Fibroblast of lung (primary cell): ENCODE measurements at regions not wholly inside any gene's neighbourhood (a gene's known extent, or its start where the extent isn't known, plus 50 kb on each side); places are given as distances from the start of the nearest gene placed in this dataset.

Source experiments
- DNase-seq, 2 donors: peaks; one replicate each; pipeline versions ENCODE4 v3.0.0 to v3.0.0-alpha.2; 2010; ENCODE audit warnings: low read depth in 2 of 2
- H2AFZ ChIP-seq: 2 replicates; pipeline ENCODE4 v1.5.1; 2012; ENCODE audit warnings: low read length, control low read depth, inconsistent platforms
- H3K27ac ChIP-seq: 2 replicates; pipeline ENCODE4 v1.5.1; 2011; ENCODE audit warnings: low read length, control low read depth; ENCODE audit not compliant: insufficient read depth
- H3K27me3 ChIP-seq: 2 replicates; pipeline ENCODE4 v1.5.1; 2011; ENCODE audit warnings: mild to moderate bottlenecking, low read length; ENCODE audit not compliant: control insufficient read depth, insufficient read depth
- H3K36me3 ChIP-seq: 2 replicates; pipeline ENCODE4 v1.5.1; 2011; ENCODE audit warnings: low read length; ENCODE audit not compliant: control insufficient read depth, insufficient read depth
- H3K4me1 ChIP-seq: 2 replicates; pipeline ENCODE4 v1.5.1; 2011; ENCODE audit warnings: low read length; ENCODE audit not compliant: control insufficient read depth, insufficient read depth; ENCODE audit errors: extremely low read depth
- H3K4me2 ChIP-seq: 2 replicates; pipeline ENCODE4 v1.5.1; 2011; ENCODE audit warnings: low read length, control low read depth; ENCODE audit not compliant: insufficient read depth; ENCODE audit errors: extremely low read depth
- H3K4me3 ChIP-seq, 4 experiments: fragments of 200-600 bp in 1 of 4; sonication (generic) in 1 of 4; replicated peaks in 1 of 4; 2 replicates each; pipeline ENCODE4 v1.5.1; 2011 to 2016; ENCODE audit warnings: low read length in 4 of 4, low read depth in 3 of 4, mild to moderate bottlenecking in 3 of 4, control low read depth in 2 of 4, inconsistent platforms in 1 of 4, mixed read lengths in 1 of 4; ENCODE audit not compliant: insufficient read depth in 1 of 4; ENCODE audit errors: control extremely low read depth in 1 of 4
- H3K79me2 ChIP-seq: 2 replicates; pipeline ENCODE4 v1.5.1; 2012; ENCODE audit warnings: mild to moderate bottlenecking, low read length, inconsistent platforms; ENCODE audit not compliant: control insufficient read depth, insufficient read depth
- H3K9ac ChIP-seq: 2 replicates; pipeline ENCODE4 v1.5.1; 2011; ENCODE audit warnings: mild to moderate bottlenecking, low read length, control low read depth; ENCODE audit not compliant: insufficient read depth
- H3K9me3 ChIP-seq: 2 replicates; pipeline ENCODE4 v1.5.1; 2012; ENCODE audit warnings: low read depth, low read length; ENCODE audit not compliant: control insufficient read depth, insufficient read depth
- H4K20me1 ChIP-seq: 2 replicates; pipeline ENCODE4 v1.5.1; 2011; ENCODE audit warnings: low read length; ENCODE audit not compliant: control insufficient read depth, insufficient read depth; ENCODE audit errors: extremely low read depth
- EZH2 ChIP-seq: IDR thresholded peaks from 2 replicates; pipeline ENCODE4 v1.5.1; 2012; ENCODE audit warnings: low read length, control low read depth, mild to moderate bottlenecking; ENCODE audit errors: missing control alignments
- TF ChIP-seq, protein P1 (sequence below), 2 donors: IDR thresholded peaks in 1 of 2; conservative IDR thresholded peaks in 1 of 2; 1 replicate in 1 of 2; 2 replicates in 1 of 2; pipeline ENCODE4 v1.5.1; 2011 to 2012; ENCODE audit warnings: low read length in 2 of 2, control low read depth in 1 of 2, inconsistent platforms in 1 of 2, low read depth in 1 of 2, mild to moderate bottlenecking in 1 of 2

DNA sequence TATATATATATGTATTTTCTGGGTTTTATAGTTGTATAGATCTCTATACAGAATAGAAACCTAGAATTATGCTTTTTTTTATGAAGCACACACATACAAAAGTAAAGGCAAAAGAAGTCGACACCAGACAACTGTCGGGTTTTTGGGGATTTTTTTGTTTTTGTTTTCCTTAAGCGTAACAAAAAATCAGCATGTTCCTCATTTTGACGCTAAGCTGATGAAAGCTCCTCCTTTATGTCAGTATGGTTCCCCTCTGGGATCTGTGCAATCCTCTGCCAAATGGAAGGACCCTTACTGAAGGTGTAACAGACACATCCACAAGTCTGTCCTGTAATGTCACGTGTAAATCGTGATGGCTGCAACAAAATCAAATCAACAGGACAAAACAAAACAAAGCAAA lies 226.2 kb downstream of the RHOU start:
- H4K20me1 ChIP-seq, result no peaks in the 10 kb centered on the region
- no peak overlapping the region for H3K4me2 ChIP-seq
- no peaks in the 10 kb centered on the region for H3K36me3 ChIP-seq
- H3K9ac ChIP-seq, result no peak overlapping the region
- no peak for DNase-seq
- no peaks in the 10 kb centered on the region for H3K27me3 ChIP-seq
- no peaks in the 10 kb centered on the region for H3K79me2 ChIP-seq
- H3K27ac ChIP-seq, result no peak overlapping the region
- TF ChIP-seq EZH2, result no peak
- TF ChIP-seq, protein P1, sequence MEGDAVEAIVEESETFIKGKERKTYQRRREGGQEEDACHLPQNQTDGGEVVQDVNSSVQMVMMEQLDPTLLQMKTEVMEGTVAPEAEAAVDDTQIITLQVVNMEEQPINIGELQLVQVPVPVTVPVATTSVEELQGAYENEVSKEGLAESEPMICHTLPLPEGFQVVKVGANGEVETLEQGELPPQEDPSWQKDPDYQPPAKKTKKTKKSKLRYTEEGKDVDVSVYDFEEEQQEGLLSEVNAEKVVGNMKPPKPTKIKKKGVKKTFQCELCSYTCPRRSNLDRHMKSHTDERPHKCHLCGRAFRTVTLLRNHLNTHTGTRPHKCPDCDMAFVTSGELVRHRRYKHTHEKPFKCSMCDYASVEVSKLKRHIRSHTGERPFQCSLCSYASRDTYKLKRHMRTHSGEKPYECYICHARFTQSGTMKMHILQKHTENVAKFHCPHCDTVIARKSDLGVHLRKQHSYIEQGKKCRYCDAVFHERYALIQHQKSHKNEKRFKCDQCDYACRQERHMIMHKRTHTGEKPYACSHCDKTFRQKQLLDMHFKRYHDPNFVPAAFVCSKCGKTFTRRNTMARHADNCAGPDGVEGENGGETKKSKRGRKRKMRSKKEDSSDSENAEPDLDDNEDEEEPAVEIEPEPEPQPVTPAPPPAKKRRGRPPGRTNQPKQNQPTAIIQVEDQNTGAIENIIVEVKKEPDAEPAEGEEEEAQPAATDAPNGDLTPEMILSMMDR (conservative IDR thresholded peaks at IDR 0.05 in 1 of 2, IDR thresholded peaks at IDR 0.05 in 1 of 2; ENCODE audit: low read depth in 1 of 2, low read length in 2 of 2), result no peak
- peaks cover 8% of the 10 kb centered on the region for H3K4me1 ChIP-seq
- H3K4me3 ChIP-seq, result no peak overlapping the region
- no peaks in the 10 kb centered on the region for H3K9me3 ChIP-seq
- no peak overlapping the region for H2AFZ ChIP-seq

DNA sequence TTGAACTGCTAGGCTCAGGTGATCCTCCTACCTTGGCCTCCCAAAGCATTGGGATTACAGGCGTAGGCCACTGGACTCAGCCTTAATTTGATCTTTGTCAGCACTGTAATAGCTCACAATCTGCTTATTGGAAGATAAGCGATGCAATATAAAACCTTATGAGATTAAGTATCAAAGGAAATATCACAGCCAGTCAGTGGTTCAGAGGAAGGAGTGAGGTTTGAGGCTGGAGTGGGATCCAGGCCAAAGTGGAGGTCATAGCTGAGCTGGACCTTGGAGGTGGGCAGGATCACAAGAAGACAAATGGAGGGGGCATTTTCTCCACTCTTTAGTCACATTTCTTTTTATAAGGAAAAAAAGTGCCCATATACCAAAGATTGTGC lies 228.5 kb downstream of the RHOU start:
- no peak for DNase-seq
- Histone ChIP-seq H3K9ac (no peak overlapping the region), H3K36me3 (no peaks in the 10 kb centered on the region), H4K20me1 (no peaks in the 10 kb centered on the region), H3K4me3 (no peak overlapping the region), H3K4me2 (peak overlapping the region; percentile 18), H3K79me2 (no peaks in the 10 kb centered on the region), H3K9me3 (no peaks in the 10 kb centered on the region), H2AFZ (peak overlapping the region; percentile 14), H3K27ac (peak overlapping the region; percentile 63), H3K27me3 (no peaks in the 10 kb centered on the region), H3K4me1 (peaks cover 8% of the 10 kb centered on the region)
- no peak for TF ChIP-seq EZH2
- TF ChIP-seq, protein P1 (conservative IDR thresholded peaks at IDR 0.05 in 1 of 2, IDR thresholded peaks at IDR 0.05 in 1 of 2; ENCODE audit: low read depth in 1 of 2, low read length in 2 of 2), result no peak

DNA sequence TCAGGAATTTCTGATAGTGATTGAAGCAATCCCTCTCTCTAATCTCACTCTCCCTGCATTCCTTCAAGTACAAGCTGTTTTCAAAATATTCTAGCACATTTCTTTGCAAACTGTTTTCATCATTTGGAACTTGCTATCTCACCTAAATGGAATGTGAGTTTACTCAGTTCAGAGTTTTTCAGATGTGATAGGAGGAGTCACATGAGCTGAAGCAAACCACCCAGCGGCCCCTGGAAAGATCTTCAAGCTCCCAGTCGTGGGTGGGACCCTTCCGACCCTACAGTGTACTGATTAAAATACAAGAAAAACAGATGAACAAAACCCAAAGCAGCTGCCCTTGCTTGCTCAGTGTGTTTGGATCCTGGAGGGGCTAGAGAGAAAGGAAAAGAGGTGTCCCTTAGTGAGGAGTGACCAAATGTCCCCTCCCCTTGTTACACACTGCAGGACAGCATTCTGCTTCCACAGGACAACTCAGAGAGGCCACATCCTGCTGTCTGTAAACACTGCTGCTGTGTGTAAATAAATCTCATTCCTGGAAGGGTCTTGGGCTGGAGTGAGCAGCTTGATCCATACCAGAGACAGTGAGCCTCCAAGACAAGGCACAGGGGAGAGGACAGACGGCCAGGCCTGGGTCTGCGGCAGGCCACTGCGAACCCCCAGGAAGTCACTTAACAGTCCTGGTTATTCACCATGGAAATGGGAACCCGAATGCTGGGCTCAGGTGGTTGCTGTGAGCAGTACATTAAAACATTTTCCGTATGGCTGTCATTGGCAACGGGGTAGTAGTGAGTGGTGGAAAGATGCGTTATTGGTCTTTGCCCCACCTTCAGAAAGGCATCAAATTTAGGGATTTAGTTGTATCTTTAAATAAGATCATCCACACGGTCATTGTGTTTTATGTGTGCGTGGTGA lies 229.2 kb downstream of the RHOU start:
- no peak overlapping the region for H3K9ac ChIP-seq
- H3K27ac ChIP-seq, result peak overlapping the region; percentile 65
- H3K4me3 ChIP-seq, result no peak overlapping the region
- no peaks in the 10 kb centered on the region for H3K9me3 ChIP-seq
- H3K4me2 ChIP-seq, result peak overlapping the region; percentile 18
- peaks cover 8% of the 10 kb centered on the region for H3K4me1 ChIP-seq
- no peaks in the 10 kb centered on the region for H3K27me3 ChIP-seq
- no peaks in the 10 kb centered on the region for H3K36me3 ChIP-seq
- DNase-seq, result peak; percentile 86 to 92
- H4K20me1 ChIP-seq, result no peaks in the 10 kb centered on the region
- TF ChIP-seq, protein P1 (conservative IDR thresholded peaks at IDR 0.05 in 1 of 2, IDR thresholded peaks at IDR 0.05 in 1 of 2; ENCODE audit: low read depth in 1 of 2, low read length in 2 of 2), result no peak
- TF ChIP-seq EZH2, result no peak
- peak overlapping the region; percentile 28 for H2AFZ ChIP-seq
- no peaks in the 10 kb centered on the region for H3K79me2 ChIP-seq
